ACC112 (cell line): ENCODE measurements at regions not wholly inside any gene's neighbourhood (a gene's known extent, or its start where the extent isn't known, plus 50 kb on each side); places are given as distances from the start of the nearest gene placed in this dataset.
"Not testable (repeated sequence)": the region's sequence is repeated elsewhere in the genome, so short reads cannot be mapped to it uniquely, and the experiment has no call there.

Source experiments
- H2AFZ ChIP-seq: fragments of 200-600 bp; sonication (generic); one replicate; pipeline ENCODE4 v1.6.0; 2017; ENCODE audit warnings: antibody characterized with exemption, low read length; ENCODE audit not compliant: unreplicated experiment
- H3K27ac ChIP-seq: fragments of 200-600 bp; sonication (generic); 2 replicates; pipeline ENCODE4 v1.5.1; 2014; ENCODE audit warnings: low read depth, mild to moderate bottlenecking, antibody characterized with exemption, low read length, moderate library complexity
- H3K27me3 ChIP-seq: fragments of 200-600 bp; sonication (generic); 2 replicates; pipeline ENCODE4 v1.6.1; 2014; ENCODE audit warnings: mild to moderate bottlenecking, antibody characterized with exemption, low read length, moderate library complexity, mixed read lengths; ENCODE audit not compliant: insufficient read depth
- H3K36me3 ChIP-seq: fragments of 200-600 bp; sonication (generic); 2 replicates; pipeline ENCODE4 v1.6.1; 2016; ENCODE audit warnings: mild to moderate bottlenecking, antibody characterized with exemption, low read length, moderate library complexity, mixed read lengths; ENCODE audit not compliant: insufficient read depth
- H3K4me1 ChIP-seq: fragments of 200-600 bp; sonication (generic); one replicate; pipeline ENCODE4 v1.6.1; 2016; ENCODE audit warnings: low read length, mixed read lengths; ENCODE audit not compliant: insufficient read depth, unreplicated experiment, control insufficient read depth
- H3K4me3 ChIP-seq: fragments of 200-600 bp; sonication (generic); 2 replicates; pipeline ENCODE4 v1.5.1; 2014; ENCODE audit warnings: mild to moderate bottlenecking, low read depth, low read length
- H3K79me2 ChIP-seq: fragments of 200-600 bp; sonication (generic); one replicate; pipeline ENCODE4 v1.6.0; 2016; ENCODE audit warnings: low read length; ENCODE audit not compliant: control insufficient read depth, unreplicated experiment, insufficient read depth

DNA sequence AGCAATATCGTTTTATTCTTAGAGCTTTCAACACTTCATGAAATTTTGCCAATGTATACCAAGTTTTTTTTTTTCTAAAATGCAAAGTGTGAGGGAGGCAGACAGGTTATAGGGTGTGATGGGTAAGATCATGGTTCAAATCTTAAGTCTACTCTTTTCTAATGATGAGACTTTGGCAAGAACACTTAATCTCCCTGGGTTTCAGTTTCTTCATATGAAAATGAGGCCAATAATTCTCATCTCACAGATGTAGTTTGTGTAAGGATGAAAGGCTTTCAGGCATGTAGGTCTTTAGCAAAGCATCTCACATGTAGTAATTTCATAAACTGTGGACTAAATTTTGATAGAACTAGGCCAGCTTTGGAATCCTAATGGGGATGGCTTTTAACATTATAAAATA, 457.1 kb downstream of the QKI start:
- no peak overlapping the region for H3K27ac ChIP-seq
- H3K27me3 ChIP-seq = no peaks in the 10 kb centered on the region
- no peak overlapping the region for H3K4me3 ChIP-seq
- H3K4me1 ChIP-seq = no peaks in the 10 kb centered on the region
- H3K36me3 ChIP-seq = no peaks in the 10 kb centered on the region
- no peak overlapping the region for H2AFZ ChIP-seq
- H3K79me2 ChIP-seq = no peaks in the 10 kb centered on the region

- Histone ChIP-seq H3K27ac (no peak overlapping the region), H3K79me2 (no peaks in the 10 kb centered on the region), H3K36me3 (no peaks in the 10 kb centered on the region), H2AFZ (no peak overlapping the region), H3K4me1 (no peaks in the 10 kb centered on the region), H3K27me3 (no peaks in the 10 kb centered on the region), H3K4me3 (no peak overlapping the region)
Observed at GRCh38 chr6:163867518-163868292, 453.2 kb downstream of the QKI start.

- H3K36me3 ChIP-seq = no peaks in the 10 kb centered on the region
- H2AFZ ChIP-seq = no peak overlapping the region
- no peaks in the 10 kb centered on the region for H3K4me1 ChIP-seq
- no peaks in the 10 kb centered on the region for H3K27me3 ChIP-seq
- no peaks in the 10 kb centered on the region for H3K79me2 ChIP-seq
- no peak overlapping the region for H3K4me3 ChIP-seq
- no peak overlapping the region for H3K27ac ChIP-seq
Observed at GRCh38 chr6:163866192-163866591, 451.7 kb downstream of the QKI start.

- Histone ChIP-seq H3K79me2 (no peaks in the 10 kb centered on the region), H2AFZ (no peak overlapping the region), H3K4me3 (no peak overlapping the region), H3K27me3 (no peaks in the 10 kb centered on the region), H3K36me3 (no peaks in the 10 kb centered on the region), H3K4me1 (no peaks in the 10 kb centered on the region), H3K27ac (no peak overlapping the region)
Observed at GRCh38 chr6:163863565-163863964, 449.0 kb downstream of the QKI start.

DNA sequence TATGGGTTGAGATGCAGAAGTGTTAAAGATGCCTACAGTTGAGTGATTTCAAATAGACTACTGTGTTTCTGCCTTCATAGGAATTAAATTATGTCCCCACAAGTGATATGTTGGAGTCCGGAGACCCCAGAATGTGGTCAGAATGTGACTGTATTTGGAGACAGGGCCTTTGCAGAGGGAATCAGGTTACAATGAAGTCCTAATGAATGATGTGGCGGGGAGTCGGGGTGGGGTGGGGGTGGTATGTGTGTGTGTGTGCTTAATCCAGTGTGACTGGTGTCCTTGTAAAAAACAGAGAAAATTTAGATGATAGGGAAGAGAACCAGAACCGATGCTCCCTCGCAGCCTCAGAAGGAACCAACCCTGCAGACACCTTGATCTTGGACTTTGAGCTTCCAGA, 448.2 kb downstream of the QKI start:
- H3K4me3 ChIP-seq = no peak overlapping the region
- no peaks in the 10 kb centered on the region for H3K79me2 ChIP-seq
- no peaks in the 10 kb centered on the region for H3K27me3 ChIP-seq
- no peaks in the 10 kb centered on the region for H3K4me1 ChIP-seq
- H2AFZ ChIP-seq = no peak overlapping the region
- H3K36me3 ChIP-seq = no peaks in the 10 kb centered on the region
- no peak overlapping the region for H3K27ac ChIP-seq

DNA sequence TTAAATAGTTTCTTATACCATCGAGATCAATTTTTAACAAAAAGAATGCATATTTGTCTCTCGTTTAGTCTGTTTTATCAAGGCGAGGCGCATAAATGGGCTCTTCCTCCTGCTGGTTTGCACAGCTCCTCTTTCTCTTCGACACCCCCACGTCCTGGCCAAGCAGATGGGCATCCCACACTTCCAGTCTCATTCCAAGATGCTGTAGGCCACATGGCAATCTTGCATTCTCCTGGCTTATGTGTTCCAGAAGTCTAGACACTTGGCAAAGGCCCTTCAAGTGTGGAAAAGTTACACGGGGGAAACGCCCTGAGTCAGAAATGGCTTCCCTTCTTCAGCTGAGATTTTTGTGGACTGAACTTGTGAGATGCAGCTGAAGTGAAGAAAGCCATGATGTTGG, 447.1 kb downstream of the QKI start:
- no peak overlapping the region for H3K4me3 ChIP-seq

GRCh38 chr6:163860287-163861081, 446.0 kb downstream of the QKI start:
- Histone ChIP-seq H3K27me3 (no peaks in the 10 kb centered on the region), H3K79me2 (no peaks in the 10 kb centered on the region), H2AFZ (no peak overlapping the region), H3K36me3 (no peaks in the 10 kb centered on the region), H3K4me3 (no peak overlapping the region), H3K4me1 (no peaks in the 10 kb centered on the region), H3K27ac (no peak overlapping the region)

More for the DNA sequence above, 447.1 kb downstream of the QKI start:
- Histone ChIP-seq H3K79me2 (no peaks in the 10 kb centered on the region), H3K27me3 (no peaks in the 10 kb centered on the region), H2AFZ (no peak overlapping the region), H3K36me3 (no peaks in the 10 kb centered on the region), H3K27ac (no peak overlapping the region), H3K4me1 (no peaks in the 10 kb centered on the region)

DNA sequence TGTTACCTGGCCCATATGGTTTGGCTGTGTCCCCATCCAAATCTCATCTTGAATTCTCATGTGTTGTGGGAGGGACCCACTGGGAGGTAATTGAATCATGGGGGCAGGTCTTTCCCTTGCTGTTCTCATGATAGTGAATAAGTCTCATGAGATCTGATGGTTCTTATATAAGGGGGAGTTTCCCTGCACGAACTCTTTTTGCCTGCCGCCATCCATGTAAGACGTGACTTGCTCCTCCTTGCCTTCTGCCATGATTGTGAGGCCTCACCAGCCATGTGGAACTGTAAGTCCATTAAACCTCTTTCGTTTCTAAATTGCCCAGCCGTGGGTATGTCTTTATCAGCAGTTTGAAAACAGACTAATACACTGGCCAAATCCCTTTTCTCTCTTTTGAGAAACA, 444.4 kb downstream of the QKI start:
- not testable (repeated sequence) for H3K4me3 ChIP-seq, H2AFZ ChIP-seq, H3K4me1 ChIP-seq, H3K36me3 ChIP-seq, H3K27ac ChIP-seq, H3K79me2 ChIP-seq, H3K27me3 ChIP-seq

DNA sequence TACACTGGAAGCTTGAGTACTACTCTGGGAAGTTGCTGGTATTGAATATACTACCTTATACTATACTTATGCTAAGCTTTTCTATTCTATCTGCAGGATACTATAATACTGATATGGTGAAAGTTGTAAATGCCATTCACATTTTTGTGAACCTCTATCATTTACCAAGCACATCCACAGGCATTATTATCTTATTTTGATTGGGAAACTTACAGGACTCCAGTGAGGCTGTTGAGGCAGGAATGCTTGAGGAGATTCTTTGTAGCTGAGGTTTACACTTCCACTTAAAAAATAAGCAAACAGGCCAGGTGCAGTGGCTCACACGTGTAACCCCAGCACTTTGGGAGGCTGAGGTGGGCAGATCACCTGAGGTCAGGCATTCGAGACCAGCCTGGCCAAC, 442.9 kb downstream of the QKI start:
- H3K27ac ChIP-seq = no peak overlapping the region
- H3K4me3 ChIP-seq = no peak overlapping the region
- no peaks in the 10 kb centered on the region for H3K36me3 ChIP-seq
- no peaks in the 10 kb centered on the region for H3K4me1 ChIP-seq
- H3K79me2 ChIP-seq = no peaks in the 10 kb centered on the region
- no peak overlapping the region for H2AFZ ChIP-seq
- H3K27me3 ChIP-seq = no peaks in the 10 kb centered on the region

GRCh38 chr6:163850874-163851273, 436.4 kb downstream of the QKI start:
- no peaks in the 10 kb centered on the region for H3K36me3 ChIP-seq
- H3K4me1 ChIP-seq = no peaks in the 10 kb centered on the region
- no peaks in the 10 kb centered on the region for H3K79me2 ChIP-seq
- H3K27me3 ChIP-seq = no peaks in the 10 kb centered on the region
- H3K4me3 ChIP-seq = no peak overlapping the region
- no peak overlapping the region for H2AFZ ChIP-seq
- no peak overlapping the region for H3K27ac ChIP-seq

GRCh38 chr6:163844761-163845160, 430.2 kb downstream of the QKI start:
- H3K79me2 ChIP-seq = no peaks in the 10 kb centered on the region
- H3K27ac ChIP-seq = no peak overlapping the region
- no peak overlapping the region for H2AFZ ChIP-seq
- H3K36me3 ChIP-seq = no peaks in the 10 kb centered on the region
- no peaks in the 10 kb centered on the region for H3K4me1 ChIP-seq
- H3K27me3 ChIP-seq = no peaks in the 10 kb centered on the region
- no peak overlapping the region for H3K4me3 ChIP-seq
